Activated T-helper 1 cell treated with anti-CD3 and anti-CD28 coated beads, Interleukin-12 subunit alpha, Interleukin-12 subunit beta, Interleukin-2, Interleukin-4 antibody, amounts not matched to agents 30 ng/mL and 10 ng/mL and 1 ng/mL, durations not matched to agents 14 hours and 24 hours and 36 hours (primary cell): ENCODE measurements at regions not wholly inside any gene's neighbourhood (a gene's known extent, or its start where the extent isn't known, plus 50 kb on each side); places are given as distances from the start of the nearest gene placed in this dataset.

Experiments
- DNase-seq: peaks from one replicate; pipeline ENCODE4 v3.0.0; 2021; ENCODE audit warnings: low spot score
- H3K27ac Mint-ChIP-seq: one replicate; pipeline ENCODE4 v1.8.0; 2021; ENCODE audit warnings: mild to moderate bottlenecking, mixed read lengths
- H3K27me3 Mint-ChIP-seq: one replicate; pipeline ENCODE4 v1.8.0; 2022; ENCODE audit warnings: mild to moderate bottlenecking, moderate library complexity, mixed read lengths; ENCODE audit not compliant: insufficient read depth
- H3K36me3 Mint-ChIP-seq: one replicate; pipeline ENCODE4 v1.8.0; 2021; ENCODE audit warnings: low read depth, mixed read lengths
- H3K4me1 Mint-ChIP-seq: one replicate; pipeline ENCODE4 v1.8.0; 2021; ENCODE audit warnings: low read depth, mixed read lengths
- H3K4me3 Mint-ChIP-seq: one replicate; pipeline ENCODE4 v1.8.0; 2021; ENCODE audit warnings: mild to moderate bottlenecking, moderate library complexity, mixed read lengths
- H3K9me3 Mint-ChIP-seq: one replicate; pipeline ENCODE4 v1.8.0; 2021; ENCODE audit warnings: mixed read lengths
- intact Hi-C: fragments of 100-400 bp; cut with micrococcal nuclease; formaldehyde crosslinking; loops from one replicate; pipeline ENCODE4 v1.15.1; 2024

DNA sequence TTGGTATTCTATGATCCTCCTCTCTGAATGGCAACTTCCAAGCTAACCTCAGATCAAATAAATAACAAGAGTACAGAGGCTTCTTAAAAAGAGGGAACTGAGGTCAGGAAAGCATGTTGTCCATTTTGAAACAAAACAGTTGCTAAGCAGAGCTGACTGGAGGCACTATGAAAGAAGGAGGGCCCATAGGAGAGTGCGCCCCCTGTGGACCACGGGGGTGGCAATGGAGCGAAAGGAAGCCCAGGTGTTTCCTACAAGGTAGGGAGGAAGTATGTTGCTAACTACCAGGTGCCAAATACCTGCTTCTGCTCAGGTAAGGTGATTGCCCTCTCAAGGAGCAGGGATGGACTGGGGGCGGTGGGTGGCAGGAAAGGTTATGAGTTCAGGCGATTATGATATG lies 101.8 kb upstream of the MAST4 start:
- no peak overlapping the region for H3K4me3 Mint-ChIP-seq
- intact Hi-C loops = no loop called here
- DNase-seq = no peak
- no peaks in the 10 kb centered on the region for H3K27me3 Mint-ChIP-seq
- H3K9me3 Mint-ChIP-seq = no peaks in the 10 kb centered on the region
- no peaks in the 10 kb centered on the region for H3K4me1 Mint-ChIP-seq
- no peak overlapping the region for H3K27ac Mint-ChIP-seq
- H3K36me3 Mint-ChIP-seq = no peaks in the 10 kb centered on the region

DNA sequence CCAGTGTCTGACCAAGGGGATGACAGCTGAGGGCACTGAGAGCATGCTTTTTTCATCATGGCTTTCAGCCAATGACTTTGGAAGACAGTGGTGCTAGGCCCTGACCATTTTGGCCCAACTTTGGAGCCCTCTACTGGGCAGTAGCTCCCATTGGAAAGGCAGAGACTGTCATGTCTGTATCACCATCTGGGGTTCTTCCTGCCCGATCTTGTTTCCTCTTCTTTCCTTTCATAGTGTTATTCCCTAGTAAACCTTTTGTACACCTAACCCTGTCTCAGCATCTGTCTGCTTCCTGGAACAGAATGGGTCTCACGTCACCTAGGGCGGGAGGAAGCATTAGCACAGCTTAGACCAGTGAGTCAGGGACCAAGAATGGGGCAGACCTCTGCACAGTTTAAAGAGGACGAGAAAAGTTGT lies 97.4 kb upstream of the MAST4 start:
- H3K27me3 Mint-ChIP-seq = no peaks in the 10 kb centered on the region
- no peaks in the 10 kb centered on the region for H3K36me3 Mint-ChIP-seq
- H3K27ac Mint-ChIP-seq = no peak overlapping the region
- DNase-seq = no peak
- H3K4me1 Mint-ChIP-seq = no peaks in the 10 kb centered on the region
- H3K4me3 Mint-ChIP-seq = no peak overlapping the region
- H3K9me3 Mint-ChIP-seq = no peaks in the 10 kb centered on the region
- intact Hi-C loops = no loop called here

DNA sequence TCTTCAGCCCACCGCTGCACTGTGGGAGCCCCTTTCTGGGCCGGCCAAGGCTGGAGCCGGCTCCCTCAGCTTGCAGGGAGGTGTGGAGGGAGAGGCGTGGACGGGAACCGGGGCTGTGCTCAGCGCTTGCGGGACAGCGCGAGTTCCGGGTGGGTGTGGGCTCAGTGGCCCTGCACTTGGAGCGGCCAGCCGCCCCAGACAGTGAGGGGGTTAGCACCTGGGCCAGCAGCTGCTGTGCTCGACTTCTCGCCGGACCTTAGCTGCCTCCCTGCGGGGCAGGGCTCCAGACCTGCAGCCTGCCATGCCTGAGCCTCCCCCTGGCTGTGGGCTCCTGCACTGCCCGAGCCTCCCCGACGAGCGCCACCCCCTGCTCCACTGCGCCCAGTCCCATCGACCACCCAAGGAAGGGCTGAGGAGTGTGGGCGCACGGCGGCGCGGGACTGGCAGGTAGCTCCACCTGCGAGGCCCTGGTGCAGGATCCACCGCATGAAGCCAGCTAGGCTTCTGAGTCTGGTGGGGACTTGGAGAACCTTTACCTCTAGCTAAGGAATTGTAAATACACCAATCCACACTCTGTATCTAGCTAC lies 92.9 kb upstream of the MAST4 start:
- Mint-ChIP-seq H3K36me3 (no peaks in the 10 kb centered on the region), H3K9me3 (no peaks in the 10 kb centered on the region), H3K4me1 (no peaks in the 10 kb centered on the region)

DNA sequence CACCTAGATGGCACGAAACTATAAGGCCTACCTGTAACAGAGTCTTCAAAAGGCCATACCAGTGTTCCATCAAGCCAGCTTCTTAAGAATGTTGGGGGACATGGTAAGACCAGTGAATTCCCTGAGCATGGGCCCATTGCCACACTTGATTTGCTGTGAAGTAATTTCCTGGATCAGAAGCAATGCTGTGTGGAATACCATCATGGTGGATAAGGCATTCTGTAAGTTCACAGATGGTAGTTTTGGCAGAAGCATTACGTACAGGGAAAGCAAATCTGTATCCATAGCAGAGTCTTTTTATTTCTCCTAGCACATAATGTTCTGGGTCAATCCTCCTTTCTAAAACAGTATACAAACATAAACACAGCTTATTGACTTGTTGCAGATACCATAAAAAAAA lies 89.1 kb upstream of the MAST4 start:
- Mint-ChIP-seq H3K27me3 (peaks cover 4% of the 10 kb centered on the region), H3K27ac (no peak overlapping the region), H3K4me1 (no peaks in the 10 kb centered on the region), H3K36me3 (no peaks in the 10 kb centered on the region), H3K9me3 (no peaks in the 10 kb centered on the region), H3K4me3 (no peak overlapping the region)
- intact Hi-C loops = no loop called here
- no peak for DNase-seq

More for the DNA sequence above, 92.9 kb upstream of the MAST4 start:
- DNase-seq = no peak
- Mint-ChIP-seq H3K4me3 (no peak overlapping the region), H3K27ac (no peak overlapping the region), H3K27me3 (peaks cover 4% of the 10 kb centered on the region)
- intact Hi-C loops = no loop called here

DNA sequence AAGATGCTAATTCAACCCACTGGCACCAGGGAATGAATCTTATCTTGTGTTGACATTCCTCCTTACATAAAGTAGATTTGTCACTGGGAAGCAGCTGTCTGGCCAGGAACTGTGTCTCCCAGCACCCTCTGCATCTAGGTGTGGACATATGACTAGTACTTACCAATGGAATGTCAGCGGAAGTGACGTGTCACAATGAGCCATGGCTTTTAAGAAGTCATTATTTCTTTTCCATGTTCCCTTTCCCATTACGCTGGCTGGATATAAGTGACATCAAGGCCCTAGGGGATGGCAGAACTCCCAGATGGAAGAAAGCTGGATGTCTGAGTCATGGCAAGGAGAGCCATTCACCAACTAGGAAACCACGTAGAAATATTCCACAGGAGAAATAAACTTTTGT lies 84.7 kb upstream of the MAST4 start:
- Mint-ChIP-seq H3K36me3 (no peaks in the 10 kb centered on the region), H3K4me3 (no peak overlapping the region), H3K9me3 (no peaks in the 10 kb centered on the region), H3K27me3 (peaks cover 4% of the 10 kb centered on the region), H3K4me1 (no peaks in the 10 kb centered on the region), H3K27ac (no peak overlapping the region)
- intact Hi-C loops = no loop called here
- DNase-seq = no peak

DNA sequence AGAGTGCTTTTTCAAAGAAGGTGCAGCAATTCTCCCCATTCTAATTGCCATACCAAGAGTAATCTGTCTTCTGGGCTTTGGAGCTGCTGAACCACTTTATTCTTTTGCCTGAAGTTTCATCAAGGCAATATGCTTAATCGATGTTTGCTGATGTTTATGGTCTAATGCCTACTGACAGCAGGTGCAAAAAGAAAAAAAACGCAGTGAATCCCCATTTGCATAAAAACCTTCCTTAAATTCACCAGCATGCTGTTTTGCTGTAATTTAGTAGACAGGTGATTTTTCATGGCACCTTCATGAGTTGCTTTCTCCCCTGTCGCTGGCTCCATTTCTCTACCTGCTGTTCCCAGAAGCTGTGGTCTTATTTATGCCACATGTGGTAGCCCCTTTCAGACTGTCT lies 83.1 kb upstream of the MAST4 start:
- DNase-seq = no peak
- Mint-ChIP-seq H3K36me3 (no peaks in the 10 kb centered on the region), H3K4me1 (no peaks in the 10 kb centered on the region), H3K9me3 (no peaks in the 10 kb centered on the region), H3K4me3 (no peak overlapping the region), H3K27me3 (no peaks in the 10 kb centered on the region), H3K27ac (no peak overlapping the region)
- intact Hi-C loops = no loop called here

DNA sequence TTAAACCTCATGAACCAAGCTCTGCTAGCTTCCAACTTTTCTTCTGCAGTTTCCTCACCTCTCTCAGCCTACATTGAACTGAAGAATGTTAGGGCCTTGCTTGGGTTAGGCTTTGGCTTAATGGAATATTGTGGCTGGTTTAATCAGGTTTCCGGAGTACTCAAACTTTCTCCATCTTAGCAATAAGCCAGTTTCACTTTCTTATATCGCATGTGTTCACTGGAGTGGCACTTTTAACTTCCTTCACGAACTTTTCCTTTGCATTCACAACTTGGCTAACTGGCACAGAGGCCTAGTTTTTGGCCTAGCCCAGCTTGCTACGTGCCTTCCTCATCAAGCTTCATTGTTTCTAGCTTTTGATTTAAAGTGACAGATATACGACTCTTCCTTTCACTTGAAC lies 81.0 kb upstream of the MAST4 start:
- Mint-ChIP-seq H3K36me3 (no peaks in the 10 kb centered on the region), H3K4me3 (no peak overlapping the region), H3K4me1 (no peaks in the 10 kb centered on the region), H3K27ac (no peak overlapping the region), H3K9me3 (peaks cover 3% of the 10 kb centered on the region), H3K27me3 (no peaks in the 10 kb centered on the region)
- intact Hi-C loops = no loop called here
- DNase-seq = no peak

DNA sequence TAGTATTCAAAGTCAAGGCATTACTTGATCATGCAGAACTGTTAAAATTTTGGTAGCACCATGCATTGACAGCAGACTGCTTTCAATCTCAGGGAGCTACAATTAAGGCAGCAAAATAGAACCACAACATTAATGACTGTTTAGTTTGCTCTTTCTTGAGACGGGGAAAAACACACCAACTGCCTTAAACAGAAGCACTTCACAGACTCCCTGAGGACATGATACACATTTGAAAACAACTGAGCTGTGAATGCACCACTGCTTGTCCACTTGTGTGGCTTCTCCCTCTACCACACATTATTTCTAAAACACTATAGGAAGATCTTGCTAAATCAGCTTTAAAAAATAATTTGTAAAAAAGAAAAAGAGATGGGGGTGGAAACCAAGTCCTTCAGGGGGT lies 79.6 kb upstream of the MAST4 start:
- intact Hi-C loops = no loop called here
- H3K27ac Mint-ChIP-seq = no peak overlapping the region
- H3K27me3 Mint-ChIP-seq = no peaks in the 10 kb centered on the region
- no peaks in the 10 kb centered on the region for H3K4me1 Mint-ChIP-seq
- no peak overlapping the region for H3K4me3 Mint-ChIP-seq
- no peaks in the 10 kb centered on the region for H3K36me3 Mint-ChIP-seq
- peaks cover 15% of the 10 kb centered on the region for H3K9me3 Mint-ChIP-seq
- no peak for DNase-seq

DNA sequence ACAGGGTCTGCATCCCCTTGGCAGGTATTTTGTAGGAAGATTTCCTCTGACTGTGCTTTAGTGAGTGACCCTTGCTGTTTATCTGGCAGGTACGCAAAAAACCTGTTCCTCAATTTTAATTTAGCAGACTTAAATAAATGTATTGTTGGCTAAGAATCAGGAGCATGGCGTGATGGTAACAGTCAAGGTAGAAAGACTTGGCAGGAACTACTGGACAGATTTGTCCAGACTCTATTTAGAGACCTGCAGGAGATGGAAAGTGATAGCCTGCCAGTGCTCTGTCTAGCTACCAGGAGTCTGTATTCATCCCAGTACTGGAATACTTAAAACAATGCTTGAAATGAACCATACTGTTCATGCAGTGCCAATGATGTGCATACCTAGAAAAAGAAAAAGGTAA lies 78.8 kb upstream of the MAST4 start:
- peaks cover 15% of the 10 kb centered on the region for H3K9me3 Mint-ChIP-seq
- H3K27ac Mint-ChIP-seq = no peak overlapping the region
- no peaks in the 10 kb centered on the region for H3K4me1 Mint-ChIP-seq
- no peak overlapping the region for H3K4me3 Mint-ChIP-seq
- no peak for DNase-seq
- intact Hi-C loops = no loop called here
- H3K27me3 Mint-ChIP-seq = no peaks in the 10 kb centered on the region
- H3K36me3 Mint-ChIP-seq = no peaks in the 10 kb centered on the region

DNA sequence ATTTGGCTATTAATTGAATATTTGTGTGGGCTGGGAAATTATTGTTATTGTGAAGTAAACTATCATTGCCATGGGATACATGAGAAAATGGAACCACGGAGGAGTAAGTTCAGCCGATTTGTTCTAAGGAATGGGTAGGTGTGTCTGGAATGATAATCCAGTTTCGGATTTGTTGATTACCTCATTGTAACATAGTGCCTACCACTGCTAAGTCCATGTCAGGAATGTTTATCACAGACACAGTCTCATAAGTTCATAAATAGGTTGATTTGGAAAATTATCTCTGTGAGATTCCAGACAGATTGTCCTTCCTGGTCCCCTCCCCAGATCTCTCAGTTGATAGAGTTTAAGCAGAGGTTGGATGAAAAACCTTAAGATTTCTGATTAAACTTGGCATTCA lies 78.1 kb upstream of the MAST4 start:
- Mint-ChIP-seq H3K4me1 (no peaks in the 10 kb centered on the region), H3K36me3 (no peaks in the 10 kb centered on the region), H3K27me3 (peaks cover 2% of the 10 kb centered on the region), H3K9me3 (peaks cover 15% of the 10 kb centered on the region), H3K4me3 (no peak overlapping the region), H3K27ac (no peak overlapping the region)
- no peak for DNase-seq
- intact Hi-C loops = no loop called here

DNA sequence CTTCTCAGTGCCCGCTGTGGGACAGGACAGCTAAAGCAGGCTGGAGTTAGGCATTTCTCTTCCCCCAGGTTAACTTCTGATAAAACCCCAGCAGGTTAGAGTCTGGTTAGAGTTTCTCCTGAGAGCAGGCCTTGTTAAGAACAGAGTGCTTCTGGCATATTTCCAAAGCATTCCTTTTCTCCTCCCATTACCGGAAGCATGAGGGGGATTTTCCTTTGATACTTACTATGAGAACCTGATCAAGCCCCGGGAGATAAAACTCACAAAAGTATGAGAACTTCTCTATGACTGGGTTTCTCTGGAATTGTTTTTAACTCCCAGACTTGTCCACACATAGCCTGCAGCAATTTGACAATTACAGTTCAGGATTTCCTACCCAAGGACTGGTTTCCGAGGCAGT lies 77.4 kb upstream of the MAST4 start:
- Mint-ChIP-seq H3K36me3 (no peaks in the 10 kb centered on the region), H3K27ac (no peak overlapping the region), H3K9me3 (peaks cover 15% of the 10 kb centered on the region), H3K27me3 (peaks cover 2% of the 10 kb centered on the region), H3K4me1 (no peaks in the 10 kb centered on the region), H3K4me3 (no peak overlapping the region)
- intact Hi-C loops = no loop called here
- no peak for DNase-seq

DNA sequence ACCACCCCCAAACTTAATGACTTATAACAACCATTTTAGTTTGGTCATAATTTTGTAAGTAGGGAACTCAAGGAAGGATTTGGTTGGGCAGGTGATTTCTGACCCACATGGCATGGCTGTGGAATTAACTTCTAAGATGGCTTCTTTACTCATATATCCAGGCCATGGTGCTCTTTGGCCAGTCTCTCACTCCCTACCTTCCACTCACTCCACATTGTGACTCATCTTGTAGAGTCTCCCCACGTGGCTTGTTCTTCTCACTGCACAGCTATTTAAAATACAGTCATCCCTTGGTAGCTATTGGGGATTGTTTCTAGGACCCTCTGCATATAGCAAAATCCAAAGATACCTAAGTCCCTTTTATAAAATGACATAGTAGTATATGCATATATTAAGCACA lies 76.6 kb upstream of the MAST4 start:
- peaks cover 15% of the 10 kb centered on the region for H3K9me3 Mint-ChIP-seq
- H3K4me3 Mint-ChIP-seq = no peak overlapping the region
- H3K36me3 Mint-ChIP-seq = no peaks in the 10 kb centered on the region
- DNase-seq = no peak
- H3K27me3 Mint-ChIP-seq = peaks cover 2% of the 10 kb centered on the region
- H3K4me1 Mint-ChIP-seq = no peaks in the 10 kb centered on the region
- intact Hi-C loops = no loop called here
- no peak overlapping the region for H3K27ac Mint-ChIP-seq

DNA sequence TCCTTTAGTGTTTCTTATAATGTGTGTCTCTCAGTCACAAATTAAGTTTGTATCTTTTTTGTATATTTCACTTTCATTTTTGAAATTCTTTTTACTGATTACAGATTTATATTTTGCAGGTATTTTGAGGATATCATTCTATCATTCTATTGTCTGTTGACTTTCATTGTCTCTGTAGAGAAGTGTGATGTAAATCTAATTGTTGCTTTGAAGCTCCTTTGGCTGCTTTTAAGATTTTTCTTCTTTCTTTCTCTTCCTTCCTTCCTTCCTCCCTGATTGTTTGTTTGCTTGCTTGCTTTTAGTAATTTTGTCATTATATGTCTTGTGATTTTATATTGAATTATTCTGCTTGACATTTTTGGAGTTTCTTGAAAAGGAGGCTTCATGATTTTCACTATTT lies 75.3 kb upstream of the MAST4 start:
- Mint-ChIP-seq H3K4me3 (no peak overlapping the region), H3K4me1 (no peaks in the 10 kb centered on the region), H3K27me3 (peaks cover 2% of the 10 kb centered on the region), H3K9me3 (peaks cover 15% of the 10 kb centered on the region), H3K36me3 (no peaks in the 10 kb centered on the region), H3K27ac (no peak overlapping the region)
- intact Hi-C loops = no loop called here
- DNase-seq = no peak

DNA sequence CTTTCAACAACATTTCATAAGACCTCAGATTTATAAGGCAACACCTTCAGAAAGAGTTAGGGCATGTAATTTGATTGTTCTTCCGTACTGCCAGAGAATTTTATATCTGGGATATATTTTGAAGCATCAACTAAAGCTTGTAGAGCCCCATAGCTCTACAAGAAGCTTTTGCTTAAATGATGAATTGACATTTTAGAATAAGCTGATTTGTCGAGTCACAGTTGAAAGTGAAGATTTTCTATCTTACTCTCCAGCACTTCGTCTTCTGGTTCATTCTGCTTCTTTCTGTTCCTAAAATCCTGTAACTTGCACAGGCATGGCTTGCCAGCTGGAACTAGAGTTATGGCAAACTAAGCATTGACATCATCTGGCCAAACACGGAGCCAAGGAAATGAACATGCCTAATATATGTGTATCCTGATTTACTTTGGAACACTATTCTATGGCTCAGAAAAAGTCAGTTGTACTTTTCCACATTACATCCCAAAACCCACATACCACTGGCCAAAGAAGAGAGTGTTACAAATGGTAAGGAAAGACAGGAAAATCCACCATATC lies 68.6 kb upstream of the MAST4 start:
- intact Hi-C loops = loop anchor here (5.0 kb wide), 1 partner anchor 230 kb away; no protein-coding TSS in a partner anchor
- H3K9me3 Mint-ChIP-seq = no peaks in the 10 kb centered on the region
- no peaks in the 10 kb centered on the region for H3K36me3 Mint-ChIP-seq
- no peak overlapping the region for H3K4me3 Mint-ChIP-seq
- H3K27me3 Mint-ChIP-seq = peaks cover 22% of the 10 kb centered on the region
- H3K4me1 Mint-ChIP-seq = no peaks in the 10 kb centered on the region
- no peak overlapping the region for H3K27ac Mint-ChIP-seq
- DNase-seq = no peak
